WI38 (cell line): ENCODE measurements at regions not wholly inside any gene's neighbourhood (a gene's known extent, or its start where the extent isn't known, plus 50 kb on each side); places are given as distances from the start of the nearest gene placed in this dataset.

Experiments
- H3K4me3 ChIP-seq: 2 replicates; pipeline ENCODE4 v1.5.1; 2011; ENCODE audit warnings: low read depth, mild to moderate bottlenecking, control low read depth, low read length
- CTCF ChIP-seq: IDR thresholded peaks from 2 replicates; pipeline ENCODE4 v1.5.1; 2012; ENCODE audit warnings: low read depth, mild to moderate bottlenecking, control low read depth, low read length

GRCh38 chr5:106241409-106241808 is 1429.3 kb downstream of the EFNA5 start:
- H3K4me3 ChIP-seq: no peak overlapping the region
- no peak for TF ChIP-seq CTCF

GRCh38 chr5:106205916-106206571 is 1464.7 kb downstream of the EFNA5 start:
- H3K4me3 ChIP-seq: no peak overlapping the region
- no peak for TF ChIP-seq CTCF

GRCh38 chr5:106202035-106202434 is 1468.7 kb downstream of the EFNA5 start:
- TF ChIP-seq CTCF: no peak
- H3K4me3 ChIP-seq: no peak overlapping the region

- no peak for TF ChIP-seq CTCF
- no peak overlapping the region for H3K4me3 ChIP-seq
Observed at GRCh38 chr5:106200971-106201370, 1469.8 kb downstream of the EFNA5 start.

GRCh38 chr5:106195679-106196474 is 1474.9 kb downstream of the EFNA5 start:
- TF ChIP-seq CTCF: no peak
- H3K4me3 ChIP-seq: no peak overlapping the region

- H3K4me3 ChIP-seq: no peak overlapping the region
- no peak for TF ChIP-seq CTCF
Observed at GRCh38 chr5:106189121-106189809, 1481.5 kb downstream of the EFNA5 start.

GRCh38 chr5:106185661-106186081 is 1485.1 kb downstream of the EFNA5 start:
- TF ChIP-seq CTCF: no peak
- H3K4me3 ChIP-seq: no peak overlapping the region
